DMS 273 (cell line): ENCODE measurements at regions not wholly inside any gene's neighbourhood (a gene's known extent, or its start where the extent isn't known, plus 50 kb on each side); places are given as distances from the start of the nearest gene placed in this dataset.
"Not testable (repeated sequence)": the region's sequence is repeated elsewhere in the genome, so short reads cannot be mapped to it uniquely, and the experiment has no call there.

Source experiments
- DNase-seq: peaks from one replicate; lab custom pipeline; 2025; ENCODE audit not compliant: unreplicated experiment; lab: John Stamatoyannopoulos, UW

DNA sequence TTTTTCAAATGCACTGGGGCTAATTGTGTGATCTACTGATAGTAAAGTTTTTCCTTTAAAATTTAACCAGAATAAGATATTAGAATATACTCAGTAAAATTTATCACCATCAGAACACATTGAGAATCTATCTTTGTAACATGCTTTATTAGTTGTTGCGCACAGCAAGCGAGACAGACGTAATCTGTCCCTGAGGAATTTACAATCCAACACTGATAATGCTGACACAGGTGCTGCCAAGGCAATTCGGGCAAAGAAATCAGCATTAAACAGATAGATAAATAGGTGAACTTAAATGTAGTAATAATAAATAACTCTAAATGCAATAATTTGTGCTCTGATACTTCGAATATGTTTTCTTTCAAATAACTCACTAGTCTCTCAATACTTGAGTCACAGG, 607.2 kb downstream of the HTR1B start:
- DNase-seq = no peak

GRCh38 chr6:76852776-76853175, 610.5 kb downstream of the HTR1B start:
- DNase-seq = no peak

DNA sequence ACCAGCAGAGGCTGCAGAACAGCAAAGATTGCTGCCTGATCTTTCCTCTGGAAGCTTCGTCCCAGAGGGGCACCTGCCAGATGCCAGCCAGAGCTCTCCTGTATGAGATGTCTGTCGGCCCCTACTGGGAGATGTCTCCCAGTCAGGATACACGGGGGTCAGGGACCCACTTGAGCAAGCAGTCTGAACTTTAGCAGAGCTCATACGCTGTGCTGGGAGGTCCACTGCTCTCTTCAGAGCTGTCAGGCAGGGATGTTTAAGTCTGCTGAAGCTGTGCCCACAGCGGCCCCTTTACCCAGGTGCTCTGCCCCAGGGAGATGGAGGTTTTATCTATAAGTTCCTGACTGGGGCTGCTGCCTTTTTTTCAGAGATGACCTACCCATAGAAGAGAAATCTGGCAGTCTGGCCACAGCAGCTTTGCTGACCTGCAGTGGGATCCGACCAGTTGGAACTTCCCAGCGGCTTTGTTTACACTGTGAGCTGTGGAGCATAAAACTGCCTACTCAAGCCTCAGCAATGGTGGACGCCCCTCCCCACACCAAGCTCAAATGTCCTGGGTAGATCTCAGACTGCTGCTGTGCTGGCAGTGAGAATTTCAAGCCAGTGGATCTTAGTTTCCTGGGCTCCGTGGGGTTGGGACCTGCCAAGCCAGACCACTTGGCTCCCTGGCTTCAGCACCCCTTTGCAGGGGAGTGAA, 613.9 kb downstream of the HTR1B start:
- not testable (repeated sequence) for DNase-seq

DNA sequence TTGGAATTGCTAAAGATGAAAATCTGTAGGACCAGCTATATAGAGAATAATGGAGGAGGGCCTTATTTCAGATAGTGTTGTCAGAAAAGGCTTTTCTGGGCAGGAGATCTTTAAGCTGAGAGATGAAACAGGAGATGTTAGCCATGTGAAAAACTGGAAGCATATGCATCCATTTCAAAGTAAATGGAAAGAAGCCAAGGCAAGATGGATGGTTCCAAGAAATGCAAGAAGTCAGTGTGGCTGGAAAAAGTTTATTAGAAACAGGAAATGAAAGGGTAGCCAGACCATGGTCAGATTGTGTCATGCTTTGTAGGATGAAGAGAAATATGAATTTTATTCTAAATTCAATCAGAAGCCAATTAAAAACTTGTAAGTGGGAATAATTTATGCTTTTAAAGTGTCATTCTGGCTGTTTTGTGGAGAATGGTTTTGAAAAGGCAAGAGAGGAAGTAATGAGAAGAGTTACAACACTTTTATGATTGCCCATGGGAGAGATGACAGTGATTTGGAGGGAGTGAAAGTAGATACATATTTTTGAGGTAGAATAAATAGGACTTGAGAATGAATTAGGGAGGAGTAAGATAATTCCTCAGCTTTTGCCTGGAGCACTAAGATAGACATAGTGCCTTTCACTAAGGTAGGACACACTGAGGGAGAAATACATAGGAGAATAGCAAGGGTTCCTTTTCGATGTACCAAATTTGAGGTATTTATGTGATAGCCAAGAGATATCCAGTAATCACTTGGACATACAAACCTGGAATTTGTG, 620.1 kb downstream of the HTR1B start:
- no peak for DNase-seq

DNA sequence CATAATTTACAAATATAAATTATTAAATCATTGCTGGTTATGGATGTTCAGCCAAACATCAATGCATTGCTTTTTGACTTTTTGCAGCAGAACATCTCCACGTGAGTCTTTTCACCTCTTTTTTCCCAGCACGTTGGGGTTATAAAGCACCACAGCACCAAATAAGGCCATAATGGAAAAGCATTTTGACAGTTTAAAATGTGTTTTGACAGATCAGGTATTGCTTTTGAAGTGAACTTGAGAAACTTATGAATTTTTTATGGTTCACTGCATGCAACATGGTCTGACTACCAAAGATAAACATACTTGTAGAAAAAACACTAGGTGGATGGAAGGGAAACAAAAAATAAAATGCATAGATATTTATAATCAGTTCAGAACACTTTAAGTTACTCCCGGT, 622.4 kb downstream of the HTR1B start:
- DNase-seq = no peak

- DNase-seq = no peak
These were observed 623.1 kb downstream of the HTR1B start for GRCh38 chr6:76840041-76840745.

DNA sequence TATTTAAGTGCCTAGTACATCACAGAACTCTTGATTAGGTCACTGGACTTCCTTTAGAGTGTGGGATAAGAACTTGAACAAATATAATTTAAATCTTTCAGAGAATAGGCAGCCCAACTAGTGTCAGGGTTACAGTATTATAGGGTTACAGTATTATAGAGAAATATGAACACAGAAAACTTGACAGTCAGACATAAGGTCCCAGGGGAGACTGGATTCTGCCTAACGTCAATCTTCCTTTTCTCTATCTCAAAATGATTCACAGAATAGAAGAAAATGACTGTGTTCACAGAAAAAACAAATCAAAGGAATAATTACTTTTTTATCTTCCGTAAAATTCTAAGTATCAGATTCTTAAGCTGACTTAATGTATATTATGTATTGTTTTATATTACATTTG, 623.8 kb downstream of the HTR1B start:
- no peak for DNase-seq

- DNase-seq = no peak
These were observed 625.7 kb downstream of the HTR1B start for GRCh38 chr6:76837564-76837963.

- no peak for DNase-seq
These were observed 627.6 kb downstream of the HTR1B start for GRCh38 chr6:76835695-76836094.

DNA sequence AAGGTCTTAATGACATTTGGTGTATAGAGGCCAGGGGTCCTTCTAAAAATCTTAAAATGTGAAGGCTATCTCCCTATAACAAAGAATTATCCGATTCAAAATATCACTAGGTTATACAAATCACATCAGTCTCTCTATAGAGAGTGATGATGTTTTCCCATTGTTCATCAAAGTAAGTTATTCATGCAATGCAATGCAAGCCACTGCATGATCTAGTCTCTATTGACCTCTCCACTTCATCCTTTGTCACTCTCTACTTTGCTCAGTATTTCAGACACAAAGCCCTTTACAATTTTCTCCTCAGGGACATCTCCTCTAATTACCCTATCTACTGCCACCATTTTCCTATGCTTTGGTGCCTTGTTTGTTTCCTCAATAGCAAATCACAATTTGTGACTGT, 628.0 kb downstream of the HTR1B start:
- no peak for DNase-seq

GRCh38 chr6:76834399-76834798, 628.9 kb downstream of the HTR1B start:
- no peak for DNase-seq

GRCh38 chr6:76831299-76831698, 632.0 kb downstream of the HTR1B start:
- DNase-seq = no peak

DNA sequence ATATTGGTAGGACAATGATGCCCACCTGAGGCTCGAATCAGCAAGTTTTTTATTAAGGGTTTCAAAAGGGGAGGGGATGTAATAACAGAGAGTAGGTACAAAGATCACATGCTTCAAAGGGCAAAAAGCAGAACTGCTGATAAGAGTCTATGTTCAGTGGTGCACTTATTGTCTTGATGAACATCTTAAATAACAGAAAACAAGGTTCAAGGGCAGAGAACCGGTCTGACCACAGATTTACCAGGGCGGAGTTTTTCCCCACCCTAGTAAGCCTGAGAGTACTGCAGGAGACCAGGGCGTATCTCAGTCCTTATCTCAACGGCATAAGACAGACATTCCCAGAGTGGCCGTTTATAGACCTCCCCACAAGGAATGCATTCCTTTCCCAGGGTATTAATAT, 639.7 kb downstream of the HTR1B start:
- DNase-seq = not testable (repeated sequence)

DNA sequence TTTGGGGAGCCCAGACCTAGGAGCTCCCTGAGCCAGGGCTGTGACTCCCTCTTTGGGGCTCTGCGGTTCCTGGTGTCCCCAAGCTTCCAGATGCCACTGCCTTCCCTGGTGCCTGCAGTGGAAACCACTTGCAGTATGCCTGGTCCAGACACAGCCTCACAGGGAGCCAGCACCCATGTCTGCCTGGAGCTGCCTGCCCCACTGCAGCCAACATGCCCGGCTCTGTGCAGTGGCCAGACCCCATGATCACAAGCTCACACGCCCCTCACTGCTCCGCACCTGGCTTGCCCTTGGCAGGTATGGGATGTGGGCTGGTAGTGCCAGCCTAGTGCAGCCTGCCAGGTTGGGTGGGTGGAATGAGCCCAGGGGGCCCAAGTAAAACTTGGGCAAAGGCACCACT, 644.8 kb downstream of the HTR1B start:
- no peak for DNase-seq

DNA sequence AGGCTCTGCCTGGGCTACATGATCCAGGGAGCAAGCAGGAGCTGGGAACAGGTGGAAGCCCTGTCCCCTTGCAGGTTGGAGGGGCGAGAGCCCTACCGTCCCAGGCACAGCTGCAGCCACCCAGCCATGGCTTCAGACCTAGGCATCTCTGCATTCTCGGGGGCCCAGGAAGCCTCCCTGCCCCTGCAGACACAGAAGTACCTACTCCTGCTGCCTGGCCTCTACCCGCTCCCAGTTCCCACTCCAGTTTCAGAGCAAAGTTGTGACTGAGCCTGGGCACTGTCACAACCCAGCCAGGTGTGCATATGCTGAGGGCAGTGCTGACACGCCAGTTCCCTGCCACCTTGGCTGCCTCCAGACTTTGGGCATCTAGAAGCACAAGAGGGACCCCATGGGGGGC, 645.9 kb downstream of the HTR1B start:
- no peak for DNase-seq

DNA sequence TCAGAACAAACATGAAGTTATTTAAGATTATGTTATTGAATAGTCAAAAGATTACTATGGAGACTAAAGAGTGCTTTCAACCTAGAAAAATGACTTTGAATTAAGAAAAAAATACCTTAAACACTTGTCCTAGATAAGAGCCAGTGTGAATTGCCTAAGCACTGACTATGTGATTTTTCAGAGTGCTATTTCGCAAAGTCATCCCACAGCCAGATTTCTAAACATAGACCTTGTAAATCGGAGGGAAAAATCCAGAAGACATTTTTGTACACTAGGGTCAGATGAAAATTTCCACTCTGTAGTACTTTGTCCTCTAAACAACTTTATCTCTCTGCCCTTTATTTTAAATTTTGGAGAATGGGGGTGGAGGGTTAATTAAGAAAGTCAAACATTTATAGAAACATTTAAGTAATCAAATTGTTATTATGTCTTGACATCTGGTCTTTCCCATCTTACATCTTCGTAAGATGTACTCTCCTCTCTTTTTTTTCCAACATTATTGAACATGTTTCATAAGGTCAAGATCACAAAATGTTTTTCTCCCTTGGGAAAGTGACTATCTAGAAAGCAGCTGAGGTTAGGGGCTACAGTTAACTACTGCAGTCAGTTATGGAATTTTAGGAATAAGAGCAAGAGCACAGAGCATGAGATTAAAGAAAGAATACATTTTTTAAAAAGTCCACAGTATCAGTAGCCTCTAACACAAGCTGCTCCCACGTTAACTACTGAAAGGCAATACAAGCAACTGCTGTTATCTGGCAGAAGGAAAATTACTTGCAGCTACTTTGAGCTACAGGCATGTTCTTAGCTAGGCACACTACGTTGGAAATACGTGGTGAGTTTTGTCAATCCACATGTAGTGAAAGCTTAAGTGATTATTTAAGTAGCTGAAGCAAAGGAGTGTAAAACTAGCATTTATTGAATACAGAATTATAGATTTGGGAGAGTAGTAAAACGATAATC, 648.5 kb downstream of the HTR1B start:
- no peak for DNase-seq

DNA sequence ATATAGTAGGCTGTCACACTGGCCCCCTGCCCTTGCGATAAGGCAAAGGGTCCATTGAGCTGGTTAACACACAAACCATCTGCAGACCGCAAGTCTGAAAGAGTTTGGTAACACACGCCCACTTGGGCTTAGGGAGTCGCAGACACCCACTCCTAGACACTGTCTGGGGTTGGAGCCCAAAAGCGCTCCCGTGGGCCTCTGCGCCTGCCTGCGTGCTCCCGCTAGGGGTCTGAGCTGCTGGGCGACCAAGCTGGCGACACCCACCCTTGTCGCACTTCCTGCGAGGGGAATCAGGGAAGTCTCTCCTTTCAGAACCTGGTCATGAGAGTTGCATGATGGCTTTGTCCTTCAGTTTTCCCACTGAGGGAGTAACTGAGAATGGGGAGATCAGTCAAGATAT, 653.0 kb downstream of the HTR1B start:
- DNase-seq = no peak

- DNase-seq = no peak
These were observed 660.2 kb downstream of the HTR1B start for GRCh38 chr6:76803038-76803580.

GRCh38 chr6:76792394-76792793, 670.9 kb downstream of the HTR1B start:
- no peak for DNase-seq

DNA sequence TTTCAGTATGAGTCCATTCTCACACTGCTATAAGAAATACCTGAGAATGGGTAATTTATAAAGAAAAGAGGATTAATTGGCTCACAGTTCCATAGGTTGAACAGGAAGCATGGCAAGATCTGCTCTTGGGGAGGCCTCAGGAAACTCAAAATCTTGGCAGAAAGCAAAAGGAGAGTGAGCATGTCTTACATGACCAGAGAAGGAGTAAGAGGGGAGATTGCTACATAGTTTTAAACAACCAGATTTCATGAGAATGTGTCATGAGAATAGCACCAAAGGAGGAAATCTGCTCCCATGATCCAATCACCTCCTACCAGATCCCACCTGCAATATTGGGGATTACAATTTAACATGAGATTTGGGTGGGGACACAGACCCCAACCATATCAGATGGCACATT, 672.4 kb downstream of the HTR1B start:
- no peak for DNase-seq
